ENCODE measurements at regions not wholly inside any gene's neighbourhood (a gene's known extent, or its start where the extent isn't known, plus 50 kb on each side); places are given as distances from the start of the nearest gene placed in this dataset.
"Not testable (repeated sequence)": the region's sequence is repeated elsewhere in the genome, so short reads cannot be mapped to it uniquely, and the experiment has no call there.

DNA sequence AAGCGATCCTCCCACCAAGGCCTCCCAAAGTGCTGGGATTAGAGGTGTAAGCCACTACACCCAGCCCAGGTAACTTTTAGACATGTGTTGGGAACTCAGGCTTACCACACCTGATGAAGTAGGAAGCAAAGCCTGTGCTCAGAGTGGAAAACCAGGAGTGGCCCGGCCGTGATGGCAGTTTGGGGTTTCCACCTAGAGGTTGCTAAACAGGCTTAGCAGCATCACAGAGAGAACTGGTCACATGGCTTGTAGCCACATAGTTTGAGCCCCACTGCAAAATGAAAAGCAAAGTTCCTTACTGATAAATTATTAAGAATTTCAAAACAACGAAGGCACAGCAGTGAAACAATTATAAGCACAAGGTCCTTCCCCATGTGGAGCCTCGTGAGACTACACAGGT is 142.6 kb upstream of the CXADR start:
- intact Hi-C loops (cut with micrococcal nuclease) = no loop called here

GRCh38 chr21:17370916-17371315 is 141.9 kb upstream of the CXADR start:
- intact Hi-C loops (cut with micrococcal nuclease) = no loop called here

DNA sequence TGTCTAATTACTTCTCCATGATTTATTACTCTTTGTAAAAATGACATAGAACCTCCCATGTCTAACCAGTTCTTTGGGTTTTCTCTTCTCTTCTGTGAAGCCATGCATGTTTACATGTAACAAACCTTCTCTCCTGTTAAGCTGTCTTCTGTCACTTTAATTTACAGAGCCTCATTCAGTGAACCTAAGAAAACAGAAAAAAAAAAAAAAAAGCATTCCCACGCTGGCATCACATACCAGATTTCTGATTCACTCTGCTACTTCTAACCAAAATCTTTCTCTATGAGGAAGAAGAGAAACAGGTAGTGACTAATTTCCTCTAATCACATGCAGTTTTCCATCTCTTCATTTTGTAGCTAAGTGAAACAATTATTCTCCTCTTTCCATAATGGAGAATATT is 141.4 kb upstream of the CXADR start:
- intact Hi-C loops (cut with micrococcal nuclease) = no loop called here

DNA sequence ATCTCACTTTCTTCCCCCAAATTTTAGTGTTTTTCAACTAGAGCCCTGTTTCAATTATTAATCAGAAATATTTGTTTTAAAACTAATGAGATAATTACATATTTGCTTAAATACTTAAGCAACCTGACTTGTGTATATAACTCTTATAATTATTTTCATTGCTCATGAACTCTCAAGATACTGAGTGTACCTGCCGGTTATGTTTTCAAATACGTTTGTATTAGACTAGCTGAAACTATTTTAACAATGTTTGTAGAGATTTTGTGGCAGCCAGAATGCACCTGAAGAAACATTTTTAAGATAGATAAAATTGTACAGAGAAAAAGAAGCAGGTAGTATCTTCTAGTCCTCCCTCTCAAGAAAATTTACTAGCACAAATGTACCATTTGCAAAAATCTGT is 140.6 kb upstream of the CXADR start:
- intact Hi-C loops (cut with micrococcal nuclease) = no loop called here

DNA sequence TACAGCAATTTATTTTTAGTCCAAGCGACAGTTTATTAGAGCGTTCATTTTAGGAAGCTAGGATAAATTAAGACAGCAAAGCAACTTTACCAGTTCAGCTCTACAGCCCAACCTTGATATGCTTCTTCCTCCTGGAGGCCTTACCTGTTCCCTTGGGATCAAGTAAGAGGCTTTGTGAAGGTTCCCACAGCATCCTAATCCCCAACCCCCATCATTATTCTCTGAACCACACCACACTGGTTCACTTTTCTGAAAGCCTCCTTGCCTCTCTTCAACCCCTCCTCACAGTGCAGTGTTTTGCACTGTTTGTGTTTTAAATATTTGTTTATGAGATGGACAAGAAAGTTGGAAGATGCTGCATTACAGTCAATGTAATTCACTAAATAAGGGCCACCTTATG is 126.3 kb upstream of the CXADR start:
- intact Hi-C loops (cut with micrococcal nuclease) = loop anchor here (2.0 kb wide), 1 partner anchor 292 kb away; no protein-coding TSS in a partner anchor

DNA sequence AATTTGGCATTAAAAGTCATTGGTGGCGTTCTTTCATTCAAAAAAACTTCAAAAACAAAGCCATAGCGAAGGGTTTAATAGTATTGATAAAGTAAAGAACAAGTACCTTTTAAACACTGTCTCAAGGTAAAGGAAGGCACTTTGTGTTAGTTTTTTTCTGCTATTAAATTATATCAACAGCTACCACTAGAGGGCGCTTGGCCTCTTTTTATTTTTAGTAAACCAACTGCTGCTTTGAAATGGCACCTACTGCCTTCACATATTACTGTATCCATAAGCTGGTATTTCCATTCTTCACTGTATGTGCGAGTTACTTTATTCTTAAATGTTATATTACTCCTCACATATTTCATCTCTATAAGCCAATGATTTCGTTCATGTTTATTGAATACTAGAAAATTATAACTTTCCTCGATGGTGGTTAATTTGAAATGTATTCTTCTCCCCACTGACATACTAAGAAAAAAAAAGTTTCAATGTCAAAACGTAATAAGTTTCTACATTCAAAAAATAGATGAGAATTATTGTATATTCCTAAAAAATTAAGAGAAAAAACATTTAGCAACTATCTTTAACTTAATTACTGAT is 125.7 kb upstream of the CXADR start:
- intact Hi-C loops (cut with micrococcal nuclease) = loop anchor here (1.0 to 2.0 kb wide), 5 partner anchors 125 to 538 kb away; no protein-coding TSS in a partner anchor

DNA sequence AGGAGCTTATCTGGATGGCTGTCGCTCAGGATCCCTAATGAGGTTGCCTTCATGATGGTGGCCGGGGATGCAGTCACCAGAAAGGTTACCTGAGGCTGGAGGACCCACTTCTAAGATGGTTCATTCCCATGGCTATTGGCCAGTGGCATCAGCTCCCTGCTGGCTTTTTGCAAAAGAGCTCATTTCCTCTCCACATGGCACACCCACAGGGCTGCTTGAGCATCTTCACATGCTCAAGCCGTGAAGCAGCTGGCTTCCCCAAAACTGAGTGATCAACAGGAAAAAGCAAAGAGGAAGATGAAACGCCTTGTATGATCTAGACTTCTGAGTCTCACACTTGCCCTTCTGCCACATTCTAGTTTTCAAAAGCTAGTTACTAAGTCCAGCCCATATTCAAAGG is 124.6 kb upstream of the CXADR start:
- intact Hi-C loops (cut with micrococcal nuclease) = no loop called here

- intact Hi-C loops (cut with micrococcal nuclease) = no loop called here
Measured at GRCh38 chr21:17389311-17389710, 123.5 kb upstream of the CXADR start.

- intact Hi-C loops (cut with micrococcal nuclease) = loop anchor here (2.0 kb wide), 1 partner anchor 28 kb away; no protein-coding TSS in a partner anchor
Measured at GRCh38 chr21:17390569-17390968, 122.3 kb upstream of the CXADR start.

DNA sequence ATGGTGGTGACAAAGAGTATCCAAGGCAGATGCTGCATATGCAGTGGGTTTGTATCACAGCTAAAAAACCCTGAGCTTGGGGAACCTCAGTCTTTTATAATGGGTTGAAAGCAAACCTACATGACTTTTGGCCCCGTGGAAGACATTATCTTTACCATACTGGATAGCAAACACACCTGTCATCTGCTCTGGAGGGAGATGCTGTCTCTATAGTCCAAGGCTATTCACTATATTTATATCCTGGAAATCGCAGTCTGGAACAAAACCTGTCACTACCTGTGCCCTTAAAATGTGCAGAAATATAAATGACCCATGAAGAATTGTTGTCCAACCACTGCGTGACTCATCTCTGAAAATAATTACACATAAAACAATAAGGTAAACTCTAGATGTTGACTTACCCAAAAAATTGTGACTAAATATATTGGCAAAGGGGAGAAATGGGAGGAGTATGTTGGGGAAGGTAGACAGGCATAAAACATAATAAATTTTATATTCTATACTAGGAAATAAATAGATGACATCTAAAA is 121.0 kb upstream of the CXADR start:
- intact Hi-C loops (cut with micrococcal nuclease) = loop anchor here (2.0 kb wide), 1 partner anchor 27 kb away; no protein-coding TSS in a partner anchor

DNA sequence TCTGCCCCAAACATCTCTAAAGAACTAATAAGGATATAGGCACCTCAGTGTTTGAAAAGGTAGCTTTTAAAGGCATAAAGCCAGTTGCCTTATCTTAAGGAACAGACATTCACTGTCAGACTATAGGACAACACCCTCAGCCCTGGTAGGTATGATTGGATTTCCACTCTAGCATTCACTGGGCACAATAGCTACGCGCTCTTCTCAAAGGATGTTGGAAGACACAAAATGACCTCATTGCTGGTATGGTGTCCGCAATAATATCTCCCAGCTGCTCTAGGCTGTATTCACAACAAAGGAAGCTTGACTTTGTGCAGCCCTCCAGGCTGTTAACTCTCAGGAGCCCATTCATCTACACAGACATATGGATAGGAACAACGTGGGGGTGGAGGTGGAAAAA is 119.4 kb upstream of the CXADR start:
- intact Hi-C loops (cut with micrococcal nuclease) = no loop called here

DNA sequence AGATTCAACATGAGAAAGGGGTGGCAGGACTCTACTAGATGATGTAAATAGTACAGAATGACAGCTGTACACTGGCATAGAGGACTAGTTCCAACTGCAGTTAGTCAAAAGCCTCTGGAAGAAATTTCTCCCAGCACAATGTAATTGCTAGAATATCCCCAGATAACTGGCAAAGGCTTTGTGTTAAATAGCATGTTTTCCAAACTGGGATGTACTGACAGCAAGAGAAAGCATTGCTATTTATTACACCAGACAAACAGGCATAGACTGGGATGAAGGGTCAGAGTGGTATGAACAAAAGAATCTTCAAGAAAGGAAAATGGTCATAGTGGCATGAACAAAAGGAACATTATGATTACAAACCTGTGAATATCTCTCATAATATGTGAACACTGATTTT is 115.9 kb upstream of the CXADR start:
- intact Hi-C loops (cut with micrococcal nuclease) = no loop called here

DNA sequence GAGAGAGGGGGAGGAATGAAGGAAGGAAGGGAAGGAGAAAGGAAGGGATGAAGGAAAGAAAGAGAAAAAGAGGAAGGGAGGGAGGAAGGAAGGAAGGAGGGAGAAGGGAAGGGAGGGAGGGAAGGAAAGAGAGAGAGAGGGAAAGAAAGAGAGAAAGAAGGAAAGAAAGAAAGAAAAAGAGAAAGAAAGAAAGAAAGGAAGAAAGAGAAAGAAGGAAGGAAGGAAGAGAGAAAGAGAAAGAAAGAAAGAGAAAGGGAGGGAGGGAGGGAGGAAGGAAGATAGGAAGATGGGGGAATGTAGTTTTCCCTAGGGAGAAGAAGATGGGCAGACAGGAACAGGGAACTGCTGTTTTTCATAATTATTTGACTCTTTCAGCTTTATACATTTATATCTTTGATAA is 115.1 kb upstream of the CXADR start:
- intact Hi-C loops (cut with micrococcal nuclease) = no loop called here

GRCh38 chr21:17398954-17399353 is 113.9 kb upstream of the CXADR start:
- intact Hi-C loops (cut with micrococcal nuclease) = not testable (repeated sequence)

GRCh38 chr21:17402937-17403336 is 109.9 kb upstream of the CXADR start:
- intact Hi-C loops (cut with micrococcal nuclease) = no loop called here

- intact Hi-C loops (cut with micrococcal nuclease) = no loop called here
Measured at GRCh38 chr21:17406202-17406601, 106.6 kb upstream of the CXADR start.

DNA sequence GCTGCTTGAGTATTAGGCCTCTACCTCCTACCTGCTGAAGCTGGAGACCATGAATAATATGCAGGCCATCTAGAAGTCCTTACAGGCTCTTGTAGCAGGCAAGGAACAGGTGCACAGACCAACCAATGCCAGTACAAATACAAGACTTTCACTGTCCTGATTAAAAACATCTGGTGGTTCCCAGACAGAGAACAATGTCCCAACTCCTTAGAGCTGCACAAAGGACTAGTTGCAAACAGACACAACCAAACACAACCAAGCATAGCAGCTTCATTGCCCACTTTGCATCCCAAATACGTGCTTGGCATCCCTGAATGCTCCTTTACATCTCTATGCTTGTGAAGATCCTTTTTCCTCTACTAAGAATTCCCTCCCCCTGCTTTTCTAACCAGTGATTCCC is 98.1 kb upstream of the CXADR start:
- intact Hi-C loops (cut with micrococcal nuclease) = no loop called here

DNA sequence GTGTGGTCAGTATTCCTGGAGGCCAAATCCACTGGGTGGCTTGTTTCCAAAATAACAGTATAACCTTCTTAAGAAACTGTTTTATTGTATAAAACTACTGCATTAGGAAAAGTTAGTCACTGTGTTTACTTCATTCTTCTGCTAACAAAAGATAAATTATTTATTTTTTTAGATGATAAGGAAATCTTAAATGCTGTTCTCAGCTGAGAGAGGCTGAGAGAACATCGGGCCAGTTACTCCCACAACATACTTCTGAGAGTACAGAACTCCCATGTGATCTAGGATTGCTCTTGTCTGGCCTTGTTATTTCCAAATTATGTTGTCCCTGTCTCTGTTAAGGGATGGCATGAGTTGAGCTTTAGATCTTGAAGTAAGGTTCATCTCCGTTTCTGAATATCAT is 96.7 kb upstream of the CXADR start:
- intact Hi-C loops (cut with micrococcal nuclease) = no loop called here

DNA sequence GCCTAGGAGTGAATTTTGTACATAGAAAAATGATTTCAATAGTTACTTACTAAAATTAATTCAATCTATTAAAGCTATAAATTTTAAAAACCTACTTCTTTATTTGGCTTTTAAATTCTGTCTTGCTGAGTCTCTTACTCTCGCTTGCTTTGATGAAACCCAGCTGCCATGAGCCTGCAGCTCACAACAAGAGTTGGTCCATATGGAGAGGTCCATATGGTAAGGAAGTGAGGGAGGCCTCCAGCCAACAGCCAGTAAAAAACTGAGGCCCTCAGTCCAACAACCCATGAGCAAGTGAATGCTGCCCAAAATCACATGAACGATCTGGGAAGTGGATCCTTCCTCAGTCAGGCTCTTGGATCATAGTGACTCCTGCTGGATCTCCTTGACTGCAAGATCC is 89.9 kb upstream of the CXADR start:
- intact Hi-C loops (cut with micrococcal nuclease) = no loop called here

- intact Hi-C loops (cut with micrococcal nuclease) = no loop called here
Measured at GRCh38 chr21:17427157-17427556, 85.7 kb upstream of the CXADR start.

DNA sequence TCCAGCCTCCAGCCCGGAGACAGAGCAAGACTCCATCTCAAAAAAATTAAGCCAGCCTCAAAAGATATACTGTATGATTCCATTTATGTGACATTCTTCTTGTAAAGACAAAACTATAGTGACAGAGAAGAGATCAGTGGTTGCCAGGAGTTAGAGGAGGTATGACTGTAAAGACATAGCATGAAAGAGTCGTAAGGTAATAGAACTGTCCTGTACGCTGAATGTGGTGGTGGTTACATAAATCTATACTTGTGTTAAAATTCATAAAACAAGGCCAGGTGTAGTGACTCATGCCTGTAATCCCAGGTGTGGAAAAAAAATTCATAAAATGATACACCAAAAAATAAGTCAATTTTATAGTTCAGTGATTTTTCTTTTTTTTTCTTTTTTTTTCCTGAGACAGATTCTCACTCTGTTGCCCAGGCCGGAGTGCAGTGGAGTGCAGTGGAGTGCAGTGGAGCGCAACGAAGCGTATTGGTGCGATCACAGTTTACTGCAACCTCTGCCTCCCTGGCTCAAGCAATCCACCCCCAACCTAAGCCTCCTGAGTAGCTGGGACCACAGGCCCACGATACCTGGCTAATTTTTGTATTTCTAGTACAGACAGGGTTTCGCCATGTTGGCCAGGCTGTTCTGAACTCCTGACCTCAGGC is 84.9 kb upstream of the CXADR start:
- intact Hi-C loops (cut with micrococcal nuclease) = no loop called here

- intact Hi-C loops (cut with micrococcal nuclease) = no loop called here
Measured at GRCh38 chr21:17428484-17428869, 84.4 kb upstream of the CXADR start.

GRCh38 chr21:17428980-17429379 is 83.9 kb upstream of the CXADR start:
- intact Hi-C loops (cut with micrococcal nuclease) = no loop called here
